HL-60/S4 treated with retinoic acid at 250 ng/mL for 4 days and 3 days (cell line): ENCODE measurements at regions not wholly inside any gene's neighbourhood (a gene's known extent, or its start where the extent isn't known, plus 50 kb on each side); places are given as distances from the start of the nearest gene placed in this dataset.

ENCODE experiments used
- in situ Hi-C: fragments of 300-500 bp; cut with MboI; formaldehyde crosslinking; loops from 2 replicates; pipeline ENCODE4 v1.7.0; 2022; ENCODE audit warnings: low sequenced_read_pairs

- in situ Hi-C loops, result no loop called here
Measured at GRCh38 chr3:152710549-152710948, 124.4 kb upstream of the P2RY1 start.

- in situ Hi-C loops, result no loop called here
Measured at GRCh38 chr3:152713989-152714388, 120.9 kb upstream of the P2RY1 start.

GRCh38 chr3:152714507-152714906 is 120.4 kb upstream of the P2RY1 start:
- in situ Hi-C loops, result no loop called here

GRCh38 chr3:152717252-152717651 is 117.7 kb upstream of the P2RY1 start:
- in situ Hi-C loops, result no loop called here

GRCh38 chr3:152718810-152719209 is 116.1 kb upstream of the P2RY1 start:
- in situ Hi-C loops, result no loop called here

- in situ Hi-C loops, result no loop called here
Measured at GRCh38 chr3:152719264-152719663, 115.7 kb upstream of the P2RY1 start.

- in situ Hi-C loops, result no loop called here
Measured at GRCh38 chr3:152720951-152721718, 113.8 kb upstream of the P2RY1 start.

GRCh38 chr3:152724270-152724669 is 110.7 kb upstream of the P2RY1 start:
- in situ Hi-C loops, result no loop called here

GRCh38 chr3:152728231-152728980 is 106.5 kb upstream of the P2RY1 start:
- in situ Hi-C loops, result no loop called here

GRCh38 chr3:152729906-152730305 is 105.0 kb upstream of the P2RY1 start:
- in situ Hi-C loops, result no loop called here

GRCh38 chr3:152731511-152731910 is 103.4 kb upstream of the P2RY1 start:
- in situ Hi-C loops, result no loop called here

- in situ Hi-C loops, result no loop called here
Measured at GRCh38 chr3:152733584-152734119, 101.3 kb upstream of the P2RY1 start.

- in situ Hi-C loops, result no loop called here
Measured at GRCh38 chr3:152737021-152737908, 97.7 kb upstream of the P2RY1 start.

- in situ Hi-C loops, result no loop called here
Measured at GRCh38 chr3:152738656-152739055, 96.3 kb upstream of the P2RY1 start.

GRCh38 chr3:152742368-152743347 is 92.3 kb upstream of the P2RY1 start:
- in situ Hi-C loops, result no loop called here

GRCh38 chr3:152745646-152746045 is 89.3 kb upstream of the P2RY1 start:
- in situ Hi-C loops, result no loop called here

GRCh38 chr3:152754303-152754702 is 80.6 kb upstream of the P2RY1 start:
- in situ Hi-C loops, result no loop called here

- in situ Hi-C loops, result no loop called here
Measured at GRCh38 chr3:152756807-152757206, 78.1 kb upstream of the P2RY1 start.

- in situ Hi-C loops, result no loop called here
Measured at GRCh38 chr3:152760024-152760563, 74.8 kb upstream of the P2RY1 start.

GRCh38 chr3:152760591-152760990 is 74.3 kb upstream of the P2RY1 start:
- in situ Hi-C loops, result no loop called here
